Liver (tissue), 3 donors: ENCODE measurements at regions not wholly inside any gene's neighbourhood (a gene's known extent, or its start where the extent isn't known, plus 50 kb on each side); places are given as distances from the start of the nearest gene placed in this dataset.

Experiments used
- ATF3 ChIP-seq: IDR thresholded peaks from 2 replicates; pipeline ENCODE4 v1.6.1; 2016; ENCODE audit warnings: antibody characterized with exemption
- EGR1 ChIP-seq, 2 donors: IDR thresholded peaks; 2 replicates each; pipeline ENCODE4 v1.6.1; 2016 to 2018; ENCODE audit warnings: antibody characterized with exemption in 2 of 2, low read depth in 2 of 2
- FOXA1 ChIP-seq: IDR thresholded peaks from 2 replicates; pipeline ENCODE4 v1.6.1; 2016; ENCODE audit warnings: antibody characterized with exemption
- GABPA ChIP-seq, 2 donors: IDR thresholded peaks in 1 of 2; conservative IDR thresholded peaks in 1 of 2; 2 replicates each; pipeline ENCODE4 v1.6.1; 2016; ENCODE audit warnings: antibody characterized with exemption in 2 of 2, mild to moderate bottlenecking in 1 of 2, moderate library complexity in 1 of 2
- HNF4A ChIP-seq, 2 donors: conservative IDR thresholded peaks; 2 replicates each; pipeline ENCODE4 v1.6.1; 2016; ENCODE audit warnings: antibody characterized with exemption in 2 of 2, mild to moderate bottlenecking in 2 of 2
- HNF4G ChIP-seq: IDR thresholded peaks from 2 replicates; pipeline ENCODE4 v1.6.1; 2016; ENCODE audit warnings: antibody characterized with exemption
- JUND ChIP-seq, 2 donors: IDR thresholded peaks; 2 replicates each; pipeline ENCODE4 v1.6.1; 2016; ENCODE audit warnings: antibody characterized with exemption in 2 of 2
- RAD21 ChIP-seq, 2 donors: IDR thresholded peaks; 2 replicates each; pipeline ENCODE4 v1.6.1; 2016; ENCODE audit warnings: antibody characterized with exemption in 2 of 2, mild to moderate bottlenecking in 2 of 2
- TAF1 ChIP-seq: conservative IDR thresholded peaks from 2 replicates; pipeline ENCODE4 v1.6.1; 2016; ENCODE audit warnings: antibody characterized with exemption, mild to moderate bottlenecking
- YY1 ChIP-seq: IDR thresholded peaks from 2 replicates; pipeline ENCODE4 v1.6.1; 2016; ENCODE audit warnings: antibody characterized with exemption, mild to moderate bottlenecking
- TF ChIP-seq, protein P1 (sequence below): fragments of 150-350 bp; IDR thresholded peaks from 2 replicates; pipeline ENCODE4 v1.5.1; 2017; ENCODE audit warnings: improper control_type of control experiment, low read depth, low read length; ENCODE audit not compliant: missing input control
- TF ChIP-seq, protein P2 (sequence below): IDR thresholded peaks from 2 replicates; pipeline ENCODE4 v1.6.1; 2016; ENCODE audit warnings: antibody characterized with exemption
- TF ChIP-seq, protein P3 (sequence below): IDR thresholded peaks from 2 replicates; pipeline ENCODE4 v1.6.1; 2016; ENCODE audit warnings: antibody characterized with exemption, mild to moderate bottlenecking
- TF ChIP-seq, protein P4 (sequence below): IDR thresholded peaks from 2 replicates; pipeline ENCODE4 v1.6.1; 2016; ENCODE audit warnings: antibody characterized with exemption
- donor health status: healthy.
- donor health status: healthy.

- TF ChIP-seq, protein P1, sequence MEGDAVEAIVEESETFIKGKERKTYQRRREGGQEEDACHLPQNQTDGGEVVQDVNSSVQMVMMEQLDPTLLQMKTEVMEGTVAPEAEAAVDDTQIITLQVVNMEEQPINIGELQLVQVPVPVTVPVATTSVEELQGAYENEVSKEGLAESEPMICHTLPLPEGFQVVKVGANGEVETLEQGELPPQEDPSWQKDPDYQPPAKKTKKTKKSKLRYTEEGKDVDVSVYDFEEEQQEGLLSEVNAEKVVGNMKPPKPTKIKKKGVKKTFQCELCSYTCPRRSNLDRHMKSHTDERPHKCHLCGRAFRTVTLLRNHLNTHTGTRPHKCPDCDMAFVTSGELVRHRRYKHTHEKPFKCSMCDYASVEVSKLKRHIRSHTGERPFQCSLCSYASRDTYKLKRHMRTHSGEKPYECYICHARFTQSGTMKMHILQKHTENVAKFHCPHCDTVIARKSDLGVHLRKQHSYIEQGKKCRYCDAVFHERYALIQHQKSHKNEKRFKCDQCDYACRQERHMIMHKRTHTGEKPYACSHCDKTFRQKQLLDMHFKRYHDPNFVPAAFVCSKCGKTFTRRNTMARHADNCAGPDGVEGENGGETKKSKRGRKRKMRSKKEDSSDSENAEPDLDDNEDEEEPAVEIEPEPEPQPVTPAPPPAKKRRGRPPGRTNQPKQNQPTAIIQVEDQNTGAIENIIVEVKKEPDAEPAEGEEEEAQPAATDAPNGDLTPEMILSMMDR = no peak
- TF ChIP-seq ATF3 (no peak), TAF1 (no peak), RAD21 (IDR thresholded peaks at IDR 0.05) (no peak), EGR1 (IDR thresholded peaks at IDR 0.05; ENCODE audit: low read depth in 2 of 2) (no peak), FOXA1 (no peak), YY1 (no peak), GABPA (IDR thresholded peaks at IDR 0.05 in 1 of 2, conservative IDR thresholded peaks at IDR 0.05 in 1 of 2) (no peak), JUND (IDR thresholded peaks at IDR 0.05) (no peak), HNF4G (no peak), HNF4A (conservative IDR thresholded peaks at IDR 0.05) (no peak)
- TF ChIP-seq, protein P2, sequence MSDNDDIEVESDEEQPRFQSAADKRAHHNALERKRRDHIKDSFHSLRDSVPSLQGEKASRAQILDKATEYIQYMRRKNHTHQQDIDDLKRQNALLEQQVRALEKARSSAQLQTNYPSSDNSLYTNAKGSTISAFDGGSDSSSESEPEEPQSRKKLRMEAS = no peak
- TF ChIP-seq, protein P3, sequence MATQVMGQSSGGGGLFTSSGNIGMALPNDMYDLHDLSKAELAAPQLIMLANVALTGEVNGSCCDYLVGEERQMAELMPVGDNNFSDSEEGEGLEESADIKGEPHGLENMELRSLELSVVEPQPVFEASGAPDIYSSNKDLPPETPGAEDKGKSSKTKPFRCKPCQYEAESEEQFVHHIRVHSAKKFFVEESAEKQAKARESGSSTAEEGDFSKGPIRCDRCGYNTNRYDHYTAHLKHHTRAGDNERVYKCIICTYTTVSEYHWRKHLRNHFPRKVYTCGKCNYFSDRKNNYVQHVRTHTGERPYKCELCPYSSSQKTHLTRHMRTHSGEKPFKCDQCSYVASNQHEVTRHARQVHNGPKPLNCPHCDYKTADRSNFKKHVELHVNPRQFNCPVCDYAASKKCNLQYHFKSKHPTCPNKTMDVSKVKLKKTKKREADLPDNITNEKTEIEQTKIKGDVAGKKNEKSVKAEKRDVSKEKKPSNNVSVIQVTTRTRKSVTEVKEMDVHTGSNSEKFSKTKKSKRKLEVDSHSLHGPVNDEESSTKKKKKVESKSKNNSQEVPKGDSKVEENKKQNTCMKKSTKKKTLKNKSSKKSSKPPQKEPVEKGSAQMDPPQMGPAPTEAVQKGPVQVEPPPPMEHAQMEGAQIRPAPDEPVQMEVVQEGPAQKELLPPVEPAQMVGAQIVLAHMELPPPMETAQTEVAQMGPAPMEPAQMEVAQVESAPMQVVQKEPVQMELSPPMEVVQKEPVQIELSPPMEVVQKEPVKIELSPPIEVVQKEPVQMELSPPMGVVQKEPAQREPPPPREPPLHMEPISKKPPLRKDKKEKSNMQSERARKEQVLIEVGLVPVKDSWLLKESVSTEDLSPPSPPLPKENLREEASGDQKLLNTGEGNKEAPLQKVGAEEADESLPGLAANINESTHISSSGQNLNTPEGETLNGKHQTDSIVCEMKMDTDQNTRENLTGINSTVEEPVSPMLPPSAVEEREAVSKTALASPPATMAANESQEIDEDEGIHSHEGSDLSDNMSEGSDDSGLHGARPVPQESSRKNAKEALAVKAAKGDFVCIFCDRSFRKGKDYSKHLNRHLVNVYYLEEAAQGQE = no peak
- TF ChIP-seq, protein P4, sequence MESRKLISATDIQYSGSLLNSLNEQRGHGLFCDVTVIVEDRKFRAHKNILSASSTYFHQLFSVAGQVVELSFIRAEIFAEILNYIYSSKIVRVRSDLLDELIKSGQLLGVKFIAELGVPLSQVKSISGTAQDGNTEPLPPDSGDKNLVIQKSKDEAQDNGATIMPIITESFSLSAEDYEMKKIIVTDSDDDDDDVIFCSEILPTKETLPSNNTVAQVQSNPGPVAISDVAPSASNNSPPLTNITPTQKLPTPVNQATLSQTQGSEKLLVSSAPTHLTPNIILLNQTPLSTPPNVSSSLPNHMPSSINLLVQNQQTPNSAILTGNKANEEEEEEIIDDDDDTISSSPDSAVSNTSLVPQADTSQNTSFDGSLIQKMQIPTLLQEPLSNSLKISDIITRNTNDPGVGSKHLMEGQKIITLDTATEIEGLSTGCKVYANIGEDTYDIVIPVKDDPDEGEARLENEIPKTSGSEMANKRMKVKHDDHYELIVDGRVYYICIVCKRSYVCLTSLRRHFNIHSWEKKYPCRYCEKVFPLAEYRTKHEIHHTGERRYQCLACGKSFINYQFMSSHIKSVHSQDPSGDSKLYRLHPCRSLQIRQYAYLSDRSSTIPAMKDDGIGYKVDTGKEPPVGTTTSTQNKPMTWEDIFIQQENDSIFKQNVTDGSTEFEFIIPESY = no peak
These were observed 85.4 kb upstream of the KAZN start for GRCh38 chr1:14513111-14513510.
